GM19395 (cell line): ENCODE measurements at regions not wholly inside any gene's neighbourhood (a gene's known extent, or its start where the extent isn't known, plus 50 kb on each side); places are given as distances from the start of the nearest gene placed in this dataset.
"Not testable (repeated sequence)": the region's sequence is repeated elsewhere in the genome, so short reads cannot be mapped to it uniquely, and the experiment has no call there.

ENCODE experiments used
- ATAC-seq: cut with Tn5 transposase; IDR thresholded peaks from one replicate; pipeline ENCODE4 v1.9.1; 2021; ENCODE audit warnings: mild to moderate bottlenecking, moderate library complexity; ENCODE audit not compliant: unreplicated experiment

DNA sequence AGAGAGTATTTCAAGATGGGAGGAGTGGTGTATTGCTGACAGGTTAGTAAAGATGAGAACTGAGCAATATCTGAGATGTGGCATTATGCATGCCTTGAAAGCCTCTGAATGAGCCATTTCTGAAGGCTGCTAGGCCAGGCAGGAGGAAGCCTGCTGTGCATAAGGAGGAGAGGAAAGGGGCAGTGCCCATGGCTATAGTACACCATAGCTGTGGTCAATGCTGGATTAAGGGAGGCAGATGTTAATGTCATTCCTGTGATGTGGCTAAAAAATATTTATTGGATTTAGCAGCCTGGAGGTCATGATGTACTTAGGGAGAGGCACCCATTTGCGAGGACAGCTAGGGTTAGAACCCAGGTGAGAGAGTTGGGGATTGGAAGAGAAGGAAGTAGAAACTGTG lies 130.0 kb upstream of the LNX1 start:
- ATAC-seq = no peak

DNA sequence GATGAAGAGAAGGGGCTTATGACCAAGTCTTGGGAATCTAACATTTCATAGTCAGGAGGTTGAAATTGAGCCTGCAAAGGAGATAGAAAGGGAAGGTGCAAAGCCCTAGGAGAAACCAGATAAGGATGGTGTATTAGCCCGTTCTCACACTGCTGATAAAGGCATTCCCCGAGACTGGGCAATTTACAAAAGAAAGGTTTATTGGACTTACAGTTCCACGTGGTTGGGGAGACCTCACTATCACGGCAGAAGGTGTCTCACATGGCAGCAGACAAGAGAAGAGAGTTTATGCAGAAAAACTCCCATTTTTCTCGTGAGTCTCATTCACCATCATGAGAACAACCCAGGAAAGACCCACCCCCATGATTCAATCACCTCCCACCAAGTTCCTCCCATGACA lies 129.5 kb upstream of the LNX1 start:
- ATAC-seq = no peak

- ATAC-seq = no peak
These were observed 125.8 kb upstream of the LNX1 start for GRCh38 chr4:53717064-53717549.

- no peak for ATAC-seq
These were observed 125.3 kb upstream of the LNX1 start for GRCh38 chr4:53716471-53717063.

GRCh38 chr4:53716011-53716410 lies 124.7 kb upstream of the LNX1 start:
- no peak for ATAC-seq

GRCh38 chr4:53714236-53715140 lies 123.2 kb upstream of the LNX1 start:
- ATAC-seq = no peak

- ATAC-seq = no peak
These were observed 122.5 kb upstream of the LNX1 start for GRCh38 chr4:53713767-53714166.

- no peak for ATAC-seq
These were observed 122.0 kb upstream of the LNX1 start for GRCh38 chr4:53713296-53713695.

- no peak for ATAC-seq
These were observed 121.2 kb upstream of the LNX1 start for GRCh38 chr4:53712408-53713020.

DNA sequence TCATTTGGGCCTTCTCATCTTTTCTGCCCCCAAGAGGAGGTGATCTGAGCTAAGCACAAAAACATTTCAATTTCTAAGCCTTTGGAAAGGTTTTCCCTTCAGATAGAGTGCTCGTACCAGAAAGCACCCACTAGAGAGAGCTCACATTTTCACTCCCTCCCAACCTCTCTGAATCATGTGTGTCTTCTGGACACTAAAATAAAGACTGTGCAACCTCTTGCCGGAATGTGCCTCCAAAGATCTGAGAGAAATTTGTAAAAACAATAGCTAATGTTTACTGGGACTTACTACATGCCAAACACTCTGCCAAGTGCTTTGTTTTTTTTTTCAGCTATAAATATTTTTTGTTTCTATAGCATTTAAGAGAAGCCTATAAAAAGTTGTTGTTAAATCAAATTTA lies 120.6 kb upstream of the LNX1 start:
- ATAC-seq = no peak

- no peak for ATAC-seq
These were observed 118.4 kb upstream of the LNX1 start for GRCh38 chr4:53709693-53710092.

DNA sequence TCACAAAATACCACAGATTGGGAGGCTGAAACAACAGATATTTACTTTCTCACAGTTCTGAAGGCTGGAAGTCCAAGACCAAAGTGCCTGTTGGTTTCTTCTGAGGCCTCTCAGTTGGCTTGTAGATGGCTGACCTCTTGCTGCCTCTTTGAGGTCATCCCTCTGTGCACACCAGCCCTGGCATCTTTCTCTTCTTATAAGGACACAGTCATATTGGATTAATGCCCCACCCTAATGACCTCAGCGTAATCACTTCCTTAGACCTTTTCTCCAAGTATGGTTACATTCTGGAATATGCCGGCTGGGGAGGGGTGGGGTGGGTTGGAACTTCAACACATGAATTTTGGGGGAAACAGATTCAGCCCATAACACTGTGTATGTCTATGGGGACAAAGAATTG lies 116.2 kb upstream of the LNX1 start:
- no peak for ATAC-seq

GRCh38 chr4:53706422-53707032 lies 115.2 kb upstream of the LNX1 start:
- ATAC-seq = peak; percentile 28

DNA sequence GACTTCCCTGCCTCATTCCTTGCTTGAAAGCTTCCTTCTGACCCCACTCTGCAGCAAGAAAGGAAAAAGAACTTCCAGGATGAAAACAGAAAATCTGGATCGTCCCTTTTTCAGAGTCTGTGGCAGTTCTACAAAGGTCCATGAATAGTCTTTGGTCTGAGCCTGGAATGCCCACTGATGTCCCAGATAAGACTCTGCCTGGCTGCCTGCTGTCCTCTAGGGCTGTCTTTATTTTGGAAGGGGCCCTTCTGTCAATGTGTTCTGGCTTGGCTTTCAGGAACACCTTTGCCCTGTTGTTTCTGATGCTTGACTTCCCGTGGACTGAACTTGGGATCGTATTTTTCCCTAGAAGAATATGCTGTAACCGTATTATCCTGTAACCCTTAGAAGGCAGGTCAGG lies 114.7 kb upstream of the LNX1 start:
- ATAC-seq = no peak

- no peak for ATAC-seq
These were observed 114.0 kb upstream of the LNX1 start for GRCh38 chr4:53705151-53705764.

- no peak for ATAC-seq
These were observed 113.0 kb upstream of the LNX1 start for GRCh38 chr4:53704329-53704728.

GRCh38 chr4:53703267-53703655 lies 112.0 kb upstream of the LNX1 start:
- no peak for ATAC-seq

GRCh38 chr4:53702334-53703266 lies 111.3 kb upstream of the LNX1 start:
- ATAC-seq = peak; percentile 78

DNA sequence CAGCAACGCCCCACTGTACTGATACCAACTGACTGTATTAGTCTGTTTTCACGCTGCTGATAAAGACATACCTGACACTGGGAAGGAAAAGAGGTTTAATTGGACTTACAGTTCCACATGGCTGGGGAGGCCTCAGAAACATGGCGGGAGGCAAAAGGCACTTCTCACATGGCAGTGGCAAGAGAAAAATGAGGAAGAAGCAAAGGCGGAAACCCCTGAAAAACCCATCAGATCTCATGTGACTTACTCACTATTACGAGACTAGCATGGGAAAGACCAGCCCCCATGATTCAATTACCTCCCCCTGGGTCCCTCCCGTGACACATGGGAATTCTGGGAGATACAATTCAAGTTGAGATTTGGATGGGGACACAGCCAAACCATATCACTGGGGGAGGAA lies 110.0 kb upstream of the LNX1 start:
- ATAC-seq = not testable (repeated sequence)

DNA sequence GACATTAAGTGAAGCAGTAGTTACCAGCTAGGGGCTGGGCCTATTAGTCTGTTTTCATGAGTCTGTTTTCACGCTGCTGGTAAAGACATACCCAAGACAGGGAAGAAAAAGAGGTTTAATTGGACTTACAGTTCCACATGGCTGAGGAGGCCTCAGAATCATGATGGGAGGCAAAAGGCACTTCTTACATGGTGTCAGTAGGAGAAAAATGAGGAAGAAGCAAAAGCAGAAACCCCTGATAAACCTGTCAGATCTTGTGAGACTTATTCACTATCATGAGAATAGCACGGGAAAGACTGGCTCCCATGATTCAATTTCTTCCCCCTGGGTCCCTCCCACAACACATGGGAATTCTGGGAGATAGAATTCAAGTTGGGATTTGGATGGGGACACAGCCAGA lies 108.0 kb upstream of the LNX1 start:
- not testable (repeated sequence) for ATAC-seq
